Endothelial cell (in vitro differentiated cells): ENCODE measurements at regions not wholly inside any gene's neighbourhood (a gene's known extent, or its start where the extent isn't known, plus 50 kb on each side); places are given as distances from the start of the nearest gene placed in this dataset.

Experiments
- DNase-seq: peaks from one replicate; pipeline ENCODE4 v3.0.0; 2021; ENCODE audit warnings: low spot score
- H3K27ac Mint-ChIP-seq: one replicate; pipeline ENCODE4 v1.8.0; 2021; ENCODE audit warnings: mixed read lengths, inconsistent platforms; ENCODE audit not compliant: unreplicated experiment
- H3K27me3 Mint-ChIP-seq: one replicate; pipeline ENCODE4 v1.8.0; 2021; ENCODE audit warnings: mild to moderate bottlenecking, moderate library complexity, mixed read lengths, inconsistent platforms; ENCODE audit not compliant: unreplicated experiment
- H3K36me3 Mint-ChIP-seq: one replicate; pipeline ENCODE4 v1.8.0; 2021; ENCODE audit warnings: mild to moderate bottlenecking, low read depth, mixed read lengths, inconsistent platforms; ENCODE audit not compliant: unreplicated experiment
- H3K4me1 Mint-ChIP-seq: one replicate; pipeline ENCODE4 v1.8.0; 2021; ENCODE audit warnings: mild to moderate bottlenecking, mixed read lengths, inconsistent platforms; ENCODE audit not compliant: unreplicated experiment
- H3K4me3 Mint-ChIP-seq: one replicate; pipeline ENCODE4 v1.8.0; 2021; ENCODE audit warnings: mild to moderate bottlenecking, mixed read lengths, inconsistent platforms; ENCODE audit not compliant: unreplicated experiment
- H3K9me3 Mint-ChIP-seq: one replicate; pipeline ENCODE4 v1.8.0; 2021; ENCODE audit warnings: mixed read lengths, inconsistent platforms; ENCODE audit not compliant: unreplicated experiment
- TF ChIP-seq, protein P1 (sequence below): fragments of 200-600 bp; sonication (generic); IDR thresholded peaks from one replicate; pipeline ENCODE4 v1.5.0; 2021; ENCODE audit warnings: antibody characterized with exemption; ENCODE audit not compliant: unreplicated experiment

DNA sequence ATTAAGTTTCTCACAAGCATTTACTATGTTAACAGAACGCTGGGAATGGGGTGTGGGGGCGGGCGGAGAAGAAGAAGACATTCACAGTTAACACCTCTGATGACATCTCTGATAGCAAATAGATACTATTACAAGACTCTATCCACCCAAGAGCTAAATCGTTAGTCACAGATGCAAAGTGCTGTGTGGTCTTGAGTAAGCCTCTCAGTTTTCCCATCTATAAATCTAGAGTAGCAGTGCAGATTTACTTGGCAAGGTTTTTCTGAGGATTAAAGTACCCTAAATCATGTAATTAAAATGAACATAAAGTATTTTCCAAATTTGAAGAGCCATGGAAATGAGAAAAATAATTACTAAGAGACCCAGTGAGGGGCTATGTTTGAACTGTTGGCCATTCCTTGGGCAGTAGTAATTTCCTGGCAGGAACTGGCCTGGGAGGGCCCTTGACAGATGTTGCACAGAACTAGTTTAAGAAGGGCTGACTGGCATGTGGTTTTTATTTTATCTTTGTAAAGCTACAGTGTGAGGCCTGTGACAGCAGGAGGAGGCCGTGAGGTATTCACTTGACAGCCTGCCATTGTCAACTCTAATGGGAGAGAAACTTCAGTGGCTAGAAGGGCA lies 58.7 kb upstream of the APOBEC4 start:
- H3K9me3 Mint-ChIP-seq = no peaks in the 10 kb centered on the region

DNA sequence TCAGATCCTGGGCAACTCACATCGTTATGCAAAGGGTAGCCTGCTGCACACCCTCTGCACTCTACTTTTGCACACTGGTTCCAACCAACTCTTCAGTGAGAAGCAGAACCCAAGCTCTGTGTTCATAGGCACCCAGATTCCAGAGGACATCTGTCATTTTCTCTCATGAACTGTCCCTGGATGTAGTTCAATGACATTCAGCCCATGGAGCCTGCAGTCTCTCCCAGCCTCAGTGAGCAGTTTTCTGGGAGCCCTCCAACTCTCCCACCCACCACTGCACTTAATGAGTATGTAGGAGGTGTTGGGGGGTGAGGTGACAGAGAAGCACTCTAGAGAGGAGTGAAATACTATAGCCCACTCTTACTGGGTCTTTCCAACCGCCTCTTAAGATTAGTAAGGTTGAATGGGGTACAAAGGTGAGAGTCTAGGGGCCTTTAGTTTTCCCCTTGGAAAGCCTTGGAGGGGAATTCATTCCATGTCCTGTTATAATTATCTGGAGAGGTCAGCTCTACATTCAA lies 58.1 kb upstream of the APOBEC4 start:
- no peak for DNase-seq
- Mint-ChIP-seq H3K4me3 (no peak overlapping the region), H3K27me3 (no peaks in the 10 kb centered on the region), H3K4me1 (peaks cover 10% of the 10 kb centered on the region), H3K36me3 (peaks cover 5% of the 10 kb centered on the region), H3K27ac (no peak overlapping the region), H3K9me3 (no peaks in the 10 kb centered on the region)
- TF ChIP-seq, protein P1, sequence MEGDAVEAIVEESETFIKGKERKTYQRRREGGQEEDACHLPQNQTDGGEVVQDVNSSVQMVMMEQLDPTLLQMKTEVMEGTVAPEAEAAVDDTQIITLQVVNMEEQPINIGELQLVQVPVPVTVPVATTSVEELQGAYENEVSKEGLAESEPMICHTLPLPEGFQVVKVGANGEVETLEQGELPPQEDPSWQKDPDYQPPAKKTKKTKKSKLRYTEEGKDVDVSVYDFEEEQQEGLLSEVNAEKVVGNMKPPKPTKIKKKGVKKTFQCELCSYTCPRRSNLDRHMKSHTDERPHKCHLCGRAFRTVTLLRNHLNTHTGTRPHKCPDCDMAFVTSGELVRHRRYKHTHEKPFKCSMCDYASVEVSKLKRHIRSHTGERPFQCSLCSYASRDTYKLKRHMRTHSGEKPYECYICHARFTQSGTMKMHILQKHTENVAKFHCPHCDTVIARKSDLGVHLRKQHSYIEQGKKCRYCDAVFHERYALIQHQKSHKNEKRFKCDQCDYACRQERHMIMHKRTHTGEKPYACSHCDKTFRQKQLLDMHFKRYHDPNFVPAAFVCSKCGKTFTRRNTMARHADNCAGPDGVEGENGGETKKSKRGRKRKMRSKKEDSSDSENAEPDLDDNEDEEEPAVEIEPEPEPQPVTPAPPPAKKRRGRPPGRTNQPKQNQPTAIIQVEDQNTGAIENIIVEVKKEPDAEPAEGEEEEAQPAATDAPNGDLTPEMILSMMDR = no peak

More for the DNA sequence above, 58.7 kb upstream of the APOBEC4 start:
- Mint-ChIP-seq H3K36me3 (peaks cover 5% of the 10 kb centered on the region), H3K27me3 (no peaks in the 10 kb centered on the region), H3K27ac (no peak overlapping the region), H3K4me1 (peaks cover 10% of the 10 kb centered on the region), H3K4me3 (no peak overlapping the region)
- TF ChIP-seq, protein P1 = no peak
- DNase-seq = no peak

DNA sequence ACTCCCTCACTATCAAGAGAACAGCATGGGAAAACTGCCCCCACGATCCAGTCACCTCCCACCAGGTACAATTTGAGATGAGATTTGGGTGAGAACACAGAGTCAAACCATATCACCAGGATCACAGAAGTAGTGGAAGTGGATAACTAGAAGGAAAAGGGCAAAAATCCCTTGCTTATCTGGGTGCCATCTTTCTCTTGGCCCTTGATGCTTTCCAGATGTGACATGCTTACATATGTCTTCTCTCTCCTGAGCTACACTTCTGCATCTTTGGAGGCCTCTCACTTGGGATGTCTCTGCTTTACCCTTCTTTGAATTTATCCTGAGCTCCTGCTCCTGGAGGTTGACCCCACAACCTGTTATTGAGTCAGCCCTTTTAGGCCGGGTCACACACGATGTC lies 57.6 kb upstream of the APOBEC4 start:
- H3K27ac Mint-ChIP-seq = no peak overlapping the region
- TF ChIP-seq, protein P1 = no peak
- H3K27me3 Mint-ChIP-seq = no peaks in the 10 kb centered on the region
- H3K4me1 Mint-ChIP-seq = peaks cover 10% of the 10 kb centered on the region
- H3K4me3 Mint-ChIP-seq = no peak overlapping the region
- H3K9me3 Mint-ChIP-seq = no peaks in the 10 kb centered on the region
- peaks cover 5% of the 10 kb centered on the region for H3K36me3 Mint-ChIP-seq
- DNase-seq = no peak

DNA sequence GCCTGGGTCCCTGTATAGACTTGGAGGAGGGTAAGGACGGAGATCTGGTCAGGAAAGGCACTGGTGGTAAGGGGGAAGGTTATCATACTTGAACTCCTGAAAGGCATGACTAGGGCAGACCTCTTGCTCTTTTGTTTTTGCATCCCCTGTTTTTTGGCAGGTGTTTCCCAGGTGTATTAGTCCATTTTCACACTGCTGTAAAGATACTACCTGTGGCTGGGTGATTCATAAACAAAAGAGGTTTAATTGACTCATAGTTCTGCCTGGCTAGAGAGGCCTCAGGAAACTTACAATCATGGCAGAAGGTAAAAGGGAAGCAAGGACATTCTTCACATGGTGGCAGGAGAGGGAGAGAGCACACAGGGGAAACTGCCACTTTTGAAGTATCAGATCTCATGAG lies 57.2 kb upstream of the APOBEC4 start:
- Mint-ChIP-seq H3K9me3 (no peaks in the 10 kb centered on the region), H3K4me1 (peaks cover 10% of the 10 kb centered on the region)
- TF ChIP-seq, protein P1 = no peak

DNA sequence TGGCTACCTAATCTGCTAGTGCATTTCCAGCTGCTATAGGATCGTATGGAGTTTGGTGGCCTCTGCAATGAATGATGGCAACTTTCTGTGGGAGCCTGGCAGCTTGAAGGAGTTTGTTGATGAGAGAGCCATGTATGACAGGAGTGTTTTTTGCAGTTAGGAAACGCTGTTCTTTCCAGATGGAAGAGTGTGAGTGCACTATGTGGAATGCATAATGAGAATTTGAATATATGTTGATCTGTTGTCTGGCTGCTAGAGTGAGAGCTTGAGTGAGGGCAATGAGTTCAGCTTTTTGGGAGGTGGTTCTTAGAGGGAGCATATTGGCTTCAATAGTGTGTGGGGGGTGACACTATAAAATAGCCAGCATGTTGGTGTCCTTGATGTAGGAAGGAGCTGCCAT lies 51.0 kb upstream of the APOBEC4 start:
- Mint-ChIP-seq H3K9me3 (no peaks in the 10 kb centered on the region), H3K36me3 (no peaks in the 10 kb centered on the region), H3K4me3 (no peak overlapping the region), H3K4me1 (peaks cover 7% of the 10 kb centered on the region), H3K27me3 (no peaks in the 10 kb centered on the region), H3K27ac (no peak overlapping the region)
- TF ChIP-seq, protein P1 = no peak
- no peak for DNase-seq

More for the DNA sequence above, 57.2 kb upstream of the APOBEC4 start:
- H3K27me3 Mint-ChIP-seq = no peaks in the 10 kb centered on the region
- no peak overlapping the region for H3K27ac Mint-ChIP-seq
- peaks cover 5% of the 10 kb centered on the region for H3K36me3 Mint-ChIP-seq
- H3K4me3 Mint-ChIP-seq = no peak overlapping the region
- DNase-seq = no peak
